Neural crest cell (in vitro differentiated cells): ENCODE measurements at regions not wholly inside any gene's neighbourhood (a gene's known extent, or its start where the extent isn't known, plus 50 kb on each side); places are given as distances from the start of the nearest gene placed in this dataset.

Experiments
- DNase-seq: peaks from one replicate; pipeline ENCODE4 v3.0.0; 2021; ENCODE audit warnings: low read depth, mixed read lengths, low spot score
- H3K27ac Mint-ChIP-seq: one replicate; pipeline ENCODE4 v1.8.0; 2021; ENCODE audit warnings: mild to moderate bottlenecking, mixed read lengths; ENCODE audit not compliant: unreplicated experiment
- H3K27me3 Mint-ChIP-seq: 2 replicates; pipeline ENCODE4 v1.8.0; 2021; ENCODE audit warnings: low read depth, mild to moderate bottlenecking, mixed read lengths
- H3K36me3 Mint-ChIP-seq: 2 replicates; pipeline ENCODE4 v1.8.0; 2021; ENCODE audit warnings: low read depth, mild to moderate bottlenecking, mixed read lengths
- H3K4me1 Mint-ChIP-seq: 2 replicates; pipeline ENCODE4 v1.8.0; 2021; ENCODE audit warnings: mixed read lengths
- H3K4me3 Mint-ChIP-seq: one replicate; pipeline ENCODE4 v1.8.0; 2021; ENCODE audit warnings: mild to moderate bottlenecking, mixed read lengths
- H3K9me3 Mint-ChIP-seq: 2 replicates; pipeline ENCODE4 v1.8.0; 2021; ENCODE audit warnings: mixed read lengths
- CTCF ChIP-seq: fragments of 200-600 bp; sonication (generic); conservative IDR thresholded peaks from 2 replicates; pipeline ENCODE4 v1.5.0; 2021; ENCODE audit warnings: antibody characterized with exemption, mild to moderate bottlenecking

- no peaks in the 10 kb centered on the region for H3K36me3 Mint-ChIP-seq
- H3K4me1 Mint-ChIP-seq, result peaks cover 4% of the 10 kb centered on the region
- TF ChIP-seq CTCF, result no peak
- no peak overlapping the region for H3K4me3 Mint-ChIP-seq
- H3K9me3 Mint-ChIP-seq, result no peaks in the 10 kb centered on the region
- no peak overlapping the region for H3K27ac Mint-ChIP-seq
- no peaks in the 10 kb centered on the region for H3K27me3 Mint-ChIP-seq
- no peak for DNase-seq
These were observed 225.0 kb upstream of the PROK2 start for GRCh38 chr3:72009851-72010443.

GRCh38 chr3:72008226-72008996 is 223.5 kb upstream of the PROK2 start:
- Mint-ChIP-seq H3K27ac (no peak overlapping the region), H3K4me1 (peaks cover 4% of the 10 kb centered on the region), H3K9me3 (no peaks in the 10 kb centered on the region), H3K36me3 (no peaks in the 10 kb centered on the region), H3K27me3 (no peaks in the 10 kb centered on the region), H3K4me3 (no peak overlapping the region)
- DNase-seq, result no peak
- TF ChIP-seq CTCF, result no peak

- no peak for TF ChIP-seq CTCF
- H3K27ac Mint-ChIP-seq, result no peak overlapping the region
These were observed 221.9 kb upstream of the PROK2 start for GRCh38 chr3:72006631-72007556.

GRCh38 chr3:72004749-72005292 is 219.9 kb upstream of the PROK2 start:
- no peaks in the 10 kb centered on the region for H3K9me3 Mint-ChIP-seq
- H3K4me1 Mint-ChIP-seq, result no peaks in the 10 kb centered on the region
- no peak for DNase-seq
- H3K4me3 Mint-ChIP-seq, result no peak overlapping the region
- peaks cover 12% of the 10 kb centered on the region for H3K27me3 Mint-ChIP-seq
- H3K27ac Mint-ChIP-seq, result no peak overlapping the region
- H3K36me3 Mint-ChIP-seq, result no peaks in the 10 kb centered on the region
- no peak for TF ChIP-seq CTCF

More at GRCh38 chr3:72006631-72007556, 221.9 kb upstream of the PROK2 start:
- no peak overlapping the region for H3K4me3 Mint-ChIP-seq
- peaks cover 12% of the 10 kb centered on the region for H3K27me3 Mint-ChIP-seq
- H3K4me1 Mint-ChIP-seq, result no peaks in the 10 kb centered on the region
- H3K36me3 Mint-ChIP-seq, result no peaks in the 10 kb centered on the region
- no peak for DNase-seq
- no peaks in the 10 kb centered on the region for H3K9me3 Mint-ChIP-seq

- H3K36me3 Mint-ChIP-seq, result no peaks in the 10 kb centered on the region
- peaks cover 12% of the 10 kb centered on the region for H3K27me3 Mint-ChIP-seq
- DNase-seq, result no peak
- TF ChIP-seq CTCF, result no peak
- no peak overlapping the region for H3K27ac Mint-ChIP-seq
- no peaks in the 10 kb centered on the region for H3K4me1 Mint-ChIP-seq
- H3K9me3 Mint-ChIP-seq, result no peaks in the 10 kb centered on the region
- H3K4me3 Mint-ChIP-seq, result no peak overlapping the region
These were observed 219.0 kb upstream of the PROK2 start for GRCh38 chr3:72003936-72004335.
